Astrocyte of the cerebellum (primary cell): ENCODE measurements at regions not wholly inside any gene's neighbourhood (a gene's known extent, or its start where the extent isn't known, plus 50 kb on each side); places are given as distances from the start of the nearest gene placed in this dataset.

ENCODE experiments used
- DNase-seq: peaks from one replicate; pipeline ENCODE4 v3.0.0-alpha.2; 2011; ENCODE audit warnings: low read depth
- H3K4me3 ChIP-seq: 2 replicates; pipeline ENCODE4 v1.5.1; 2011; ENCODE audit warnings: mild to moderate bottlenecking, low read depth, low read length, moderate library complexity
- CTCF ChIP-seq: IDR thresholded peaks from 2 replicates; pipeline ENCODE4 v1.5.1; 2012; ENCODE audit warnings: low read length, low read depth, moderate library complexity, mild to moderate bottlenecking; ENCODE audit errors: missing control alignments
- in situ Hi-C: cut with HindIII; loops from 2 replicates; pipeline ENCODE4 v1.10.0; 2017; ENCODE audit warnings: low sequenced_read_pairs

GRCh38 chr4:147182041-147182440, 236.4 kb upstream of the TTC29 start:
- H3K4me3 ChIP-seq, result no peak overlapping the region
- DNase-seq, result no peak
- in situ Hi-C loops, result no loop called here
- TF ChIP-seq CTCF, result no peak

GRCh38 chr4:147192679-147193078, 247.0 kb upstream of the TTC29 start:
- TF ChIP-seq CTCF, result no peak
- in situ Hi-C loops, result no loop called here
- no peak for DNase-seq
- no peak overlapping the region for H3K4me3 ChIP-seq

GRCh38 chr4:147194114-147194513, 248.4 kb upstream of the TTC29 start:
- no peak for TF ChIP-seq CTCF
- no peak for DNase-seq
- no peak overlapping the region for H3K4me3 ChIP-seq
- in situ Hi-C loops, result no loop called here

DNA sequence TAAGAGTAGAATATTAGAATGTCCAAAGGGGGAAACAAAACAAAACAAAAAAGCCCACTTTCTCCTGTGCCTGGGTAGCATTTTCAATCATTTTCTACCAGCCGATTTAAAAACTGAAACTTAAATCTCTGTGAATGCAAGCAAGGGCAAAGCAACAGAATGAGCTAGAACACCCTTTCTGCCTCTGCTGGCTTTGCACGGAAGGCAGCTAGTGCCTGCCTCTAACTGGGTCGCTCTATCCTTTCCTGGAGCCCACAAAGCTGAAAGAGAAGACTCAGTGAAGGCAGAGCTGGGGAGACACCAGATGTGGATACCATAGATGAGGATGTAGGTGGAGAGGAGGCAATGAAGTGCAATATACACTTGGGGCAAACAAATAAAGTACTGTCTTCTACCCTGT, 248.9 kb upstream of the TTC29 start:
- DNase-seq, result no peak
- in situ Hi-C loops, result no loop called here
- H3K4me3 ChIP-seq, result no peak overlapping the region
- TF ChIP-seq CTCF, result no peak

GRCh38 chr4:147195386-147195785, 249.7 kb upstream of the TTC29 start:
- TF ChIP-seq CTCF, result no peak
- H3K4me3 ChIP-seq, result no peak overlapping the region
- in situ Hi-C loops, result no loop called here
- no peak for DNase-seq

DNA sequence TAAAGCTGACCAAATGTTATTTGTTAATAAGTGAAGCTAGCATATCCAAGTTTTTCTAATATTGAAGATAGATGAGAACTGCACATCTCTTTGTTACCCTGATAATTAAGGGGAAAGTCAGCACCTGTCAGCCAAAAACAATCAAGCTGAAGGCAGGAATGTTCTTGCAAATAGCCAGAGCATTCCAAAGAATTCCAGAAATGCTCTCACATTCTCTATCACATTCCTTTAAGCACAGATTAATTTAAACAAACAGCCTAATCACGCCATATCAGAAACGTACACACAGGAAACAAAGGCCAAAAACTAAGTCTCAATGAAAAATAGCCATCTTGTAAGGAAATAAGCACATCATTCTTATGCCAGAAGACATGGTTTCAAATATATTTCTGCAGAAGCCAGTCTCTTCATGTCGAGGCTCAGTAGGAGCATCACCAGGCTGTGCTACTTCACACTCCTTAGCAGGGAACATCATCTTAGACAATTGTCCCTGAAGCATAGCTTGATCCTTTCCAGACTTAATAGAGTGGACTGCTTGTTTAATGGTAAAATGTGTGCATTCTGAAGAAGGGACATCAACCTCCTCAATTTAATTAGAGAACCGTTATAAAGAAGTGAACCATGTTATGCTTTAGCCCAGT, 252.9 kb upstream of the TTC29 start:
- TF ChIP-seq CTCF, result no peak
- no peak for DNase-seq
- in situ Hi-C loops, result no loop called here
- no peak overlapping the region for H3K4me3 ChIP-seq
